GM18909 (cell line): ENCODE measurements at regions not wholly inside any gene's neighbourhood (a gene's known extent, or its start where the extent isn't known, plus 50 kb on each side); places are given as distances from the start of the nearest gene placed in this dataset.

Source experiments
- ATAC-seq: cut with Tn5 transposase; IDR thresholded peaks from one replicate; pipeline ENCODE4 v1.9.1; 2021; ENCODE audit warnings: mild to moderate bottlenecking; ENCODE audit not compliant: unreplicated experiment, poor library complexity

GRCh38 chr6:141267420-141267819, 865.3 kb upstream of the GJE1 start:
- no peak for ATAC-seq

DNA sequence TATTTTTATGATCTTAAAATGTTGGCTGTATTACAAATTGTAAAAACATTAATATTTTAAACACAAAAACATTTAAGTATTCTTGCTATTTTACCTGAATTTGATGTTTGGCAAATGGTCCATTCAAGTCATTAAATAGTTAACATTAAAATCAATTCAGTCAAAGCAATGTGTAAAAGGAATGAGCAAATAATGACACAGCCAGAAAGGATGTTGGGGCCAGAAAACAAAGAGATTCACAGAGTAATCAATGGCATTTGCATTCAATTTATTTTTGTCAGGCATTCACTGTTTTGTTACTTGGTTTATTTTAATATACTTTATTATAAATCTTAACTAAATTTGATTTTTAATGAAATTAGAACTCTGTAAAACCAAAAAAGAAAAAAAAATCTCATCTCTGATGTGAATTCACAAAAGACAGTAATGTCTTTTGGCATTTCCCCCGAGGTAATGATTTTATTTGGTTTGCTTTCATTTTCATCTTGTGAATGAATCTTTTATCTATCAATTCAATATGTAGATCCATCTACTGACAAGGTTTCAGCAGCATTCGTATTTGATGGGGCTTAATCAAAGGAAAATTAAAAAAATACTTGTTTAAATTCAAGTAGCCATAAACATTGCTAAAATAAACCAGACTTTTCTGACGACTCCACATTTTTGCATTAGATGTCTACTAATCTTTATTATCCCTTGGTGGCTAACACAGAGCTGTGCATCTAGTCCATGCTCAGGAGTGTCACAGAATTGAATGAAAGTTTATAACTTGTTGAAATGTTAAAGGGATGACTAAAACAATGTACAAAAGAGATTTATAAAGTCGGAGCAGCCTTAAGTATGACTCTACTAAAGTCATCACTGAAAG, 866.7 kb upstream of the GJE1 start:
- ATAC-seq, result no peak

GRCh38 chr6:141264101-141264500, 868.6 kb upstream of the GJE1 start:
- ATAC-seq, result no peak

GRCh38 chr6:141261672-141262060, 871.1 kb upstream of the GJE1 start:
- ATAC-seq, result no peak

- no peak for ATAC-seq
These were observed 871.6 kb upstream of the GJE1 start for GRCh38 chr6:141261016-141261671.

DNA sequence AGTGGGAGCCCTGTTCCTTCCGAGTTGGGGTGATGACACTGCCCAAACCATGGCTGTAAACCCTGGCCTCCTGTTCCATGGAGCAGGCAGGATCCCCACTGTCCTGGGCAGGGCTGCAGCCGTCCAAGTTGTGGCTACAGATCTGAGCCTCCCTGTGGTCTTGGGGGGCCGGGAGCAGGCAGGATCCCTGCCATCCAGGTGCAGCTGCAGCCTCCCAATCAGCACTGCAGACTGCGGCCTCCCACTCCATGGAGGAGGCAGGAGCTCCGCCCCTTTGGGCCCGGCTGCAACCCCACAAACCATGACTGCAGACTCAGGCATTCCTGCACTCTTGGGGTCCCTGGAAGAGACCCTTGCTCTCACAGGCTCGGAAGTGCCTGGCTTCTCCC, 872.1 kb upstream of the GJE1 start:
- ATAC-seq, result no peak

DNA sequence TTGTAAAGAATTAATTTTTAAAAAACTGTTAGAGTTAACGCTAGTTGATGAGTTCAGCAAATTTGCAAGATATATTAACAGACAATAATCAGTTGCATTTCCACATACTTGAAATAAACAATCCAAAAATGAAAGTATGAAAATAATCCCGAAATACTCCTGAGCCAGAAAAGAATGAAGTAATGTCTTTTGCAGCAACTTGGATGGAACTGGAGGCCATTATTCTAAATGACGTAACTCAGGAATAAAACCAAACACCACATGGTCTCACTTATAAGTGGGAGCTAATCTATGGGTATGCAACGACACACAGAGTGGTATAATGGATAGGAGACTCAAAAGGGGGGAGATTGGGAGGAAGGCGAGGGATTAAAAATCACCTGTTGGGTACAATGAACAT, 872.9 kb upstream of the GJE1 start:
- ATAC-seq, result no peak

- ATAC-seq, result no peak
These were observed 873.6 kb upstream of the GJE1 start for GRCh38 chr6:141259091-141259490.

DNA sequence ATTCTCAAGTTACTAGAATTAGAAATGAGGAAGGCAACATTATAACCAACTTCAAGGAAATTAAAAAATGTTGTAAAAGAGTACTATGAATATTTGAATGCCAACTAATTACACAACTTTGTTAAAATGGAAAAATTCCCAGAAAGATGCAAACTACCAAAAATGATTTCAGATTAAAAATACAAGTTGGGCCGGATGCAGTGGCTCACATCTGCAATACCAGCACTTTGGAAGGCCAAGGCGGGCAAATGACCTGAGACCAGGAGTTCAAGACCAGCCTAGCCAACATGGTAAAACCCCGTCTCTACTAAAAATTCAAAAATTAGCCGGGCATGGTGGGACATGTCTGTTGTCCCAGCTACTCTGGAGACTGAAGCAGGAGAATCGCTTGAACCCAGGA, 874.2 kb upstream of the GJE1 start:
- no peak for ATAC-seq

- ATAC-seq, result no peak
These were observed 878.4 kb upstream of the GJE1 start for GRCh38 chr6:141254336-141254735.

- no peak for ATAC-seq
These were observed 879.7 kb upstream of the GJE1 start for GRCh38 chr6:141252828-141253608.

GRCh38 chr6:141251286-141251685, 881.4 kb upstream of the GJE1 start:
- ATAC-seq, result no peak

DNA sequence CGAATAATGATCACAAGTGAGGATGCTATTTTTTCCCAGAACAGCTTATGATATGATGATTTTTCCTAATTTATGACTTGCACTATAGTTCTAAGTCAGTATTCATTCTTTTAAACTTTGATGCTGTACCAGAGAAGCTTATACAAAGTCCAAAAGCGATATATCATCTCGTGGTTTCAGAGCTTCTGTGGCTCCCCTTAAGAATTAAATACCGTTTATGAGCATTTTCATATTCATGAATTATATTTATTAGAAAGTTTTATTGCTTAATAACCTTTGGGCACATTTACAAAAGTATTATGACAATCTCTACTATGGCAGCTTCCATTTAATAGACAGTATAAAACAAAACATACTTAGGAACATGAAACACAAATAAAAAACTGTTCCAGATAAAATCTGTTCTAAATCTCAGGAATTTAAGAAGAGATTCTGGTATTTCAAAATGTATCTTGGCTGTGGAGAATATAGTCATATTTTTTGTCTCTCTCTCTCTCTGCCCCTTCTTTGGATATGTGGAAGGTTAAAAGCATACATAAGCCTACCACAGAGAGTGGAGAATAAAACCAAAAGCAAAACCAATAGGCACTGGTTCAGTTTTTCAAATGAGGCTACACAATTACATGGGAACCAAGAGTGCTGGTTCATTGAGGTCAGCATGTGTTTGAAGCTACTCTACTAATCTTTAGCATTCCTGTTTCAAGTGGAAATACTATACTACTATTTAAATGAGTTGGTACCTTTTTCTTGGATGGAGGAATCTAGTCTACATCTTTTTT, 884.5 kb upstream of the GJE1 start:
- ATAC-seq, result peak; percentile 76

DNA sequence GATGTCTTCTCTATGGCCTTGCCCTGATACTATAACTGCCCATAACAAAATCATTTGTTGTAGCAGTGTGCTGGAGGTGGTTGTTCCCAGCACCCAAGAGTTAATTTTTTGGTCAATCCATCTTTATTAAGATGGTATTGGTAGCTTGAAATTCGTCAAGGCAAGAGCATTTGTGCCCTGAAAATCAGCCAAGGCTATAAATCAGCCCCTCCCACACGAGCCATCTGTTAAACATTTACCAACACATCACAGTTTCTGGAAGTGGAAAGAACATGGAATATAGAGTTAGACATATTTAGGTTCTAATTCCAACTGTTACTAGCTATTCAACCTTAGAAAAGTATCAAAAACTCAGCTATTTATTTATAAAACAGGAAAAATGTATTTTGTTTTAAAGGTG, 888.4 kb upstream of the GJE1 start:
- ATAC-seq, result no peak

DNA sequence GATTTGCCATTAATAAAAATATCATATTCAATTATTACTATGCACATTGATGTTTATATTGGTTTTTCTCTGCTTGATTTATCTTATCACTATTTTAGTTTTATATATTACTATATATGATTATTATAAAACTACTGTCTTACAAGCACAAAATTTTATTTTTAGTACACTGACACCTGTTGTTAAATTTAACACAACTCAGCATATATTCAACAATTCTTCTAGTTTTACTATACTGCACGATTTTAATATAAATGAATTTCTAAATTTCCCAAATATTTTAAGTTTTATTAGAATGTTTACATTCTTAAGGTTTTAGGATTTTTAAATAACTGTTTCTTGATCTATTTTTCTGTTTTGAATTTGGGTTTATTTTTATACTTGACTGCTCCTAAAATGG, 889.8 kb upstream of the GJE1 start:
- ATAC-seq, result no peak

DNA sequence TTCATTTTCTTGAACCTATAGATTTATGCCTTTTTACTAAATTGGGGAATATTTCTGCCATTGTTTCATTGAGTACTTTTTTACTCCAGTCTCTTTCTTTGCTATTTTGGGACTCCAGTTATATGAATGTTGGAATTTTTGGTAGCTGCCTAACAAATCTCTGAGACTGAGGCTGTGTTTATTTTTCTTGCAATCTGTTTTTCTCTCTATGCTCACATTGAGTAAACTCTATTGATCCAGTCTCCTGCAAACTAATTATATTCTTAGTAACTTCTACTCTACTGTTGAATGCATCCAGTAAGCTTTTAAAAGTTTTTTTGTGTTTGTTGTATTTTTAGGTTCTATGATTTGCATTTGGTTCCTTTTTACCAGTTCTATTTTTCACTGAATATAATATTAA, 903.4 kb upstream of the GJE1 start:
- ATAC-seq, result no peak

DNA sequence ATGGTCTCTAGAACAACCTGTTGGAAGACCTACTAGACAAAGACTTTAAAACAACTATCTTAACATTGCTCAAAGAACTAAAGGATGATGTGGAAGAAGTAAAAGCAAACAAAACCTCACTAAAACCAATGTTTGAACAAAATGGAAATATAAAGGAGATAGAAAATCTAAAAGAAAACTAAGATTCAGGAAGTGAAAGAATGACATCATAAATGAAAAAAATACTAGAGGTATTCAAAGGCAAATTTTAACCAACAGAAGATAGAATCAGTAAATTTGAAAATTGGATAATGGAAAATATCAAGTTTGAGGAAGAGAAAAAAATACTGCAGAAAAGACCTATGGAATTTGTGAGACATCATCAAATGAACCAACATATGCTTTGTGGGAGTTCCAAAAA, 914.1 kb upstream of the GJE1 start:
- ATAC-seq, result no peak

DNA sequence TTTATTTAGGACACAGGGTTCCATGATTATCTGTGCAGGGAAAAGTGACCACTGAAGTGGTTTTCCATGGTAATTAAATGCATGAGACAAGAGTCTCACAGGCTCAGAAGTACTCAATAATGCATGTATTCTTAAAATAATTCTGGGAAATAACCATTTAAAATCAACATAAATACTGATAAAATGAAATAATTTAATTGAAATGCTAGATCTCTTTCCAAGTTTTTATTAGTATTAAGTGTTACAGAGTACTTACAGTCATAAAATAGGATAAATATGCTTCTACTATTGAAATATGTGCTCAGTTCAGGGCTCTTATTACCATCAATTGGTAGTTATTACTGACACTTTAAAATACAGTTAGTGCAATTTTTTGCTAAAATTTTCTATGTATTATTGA, 916.0 kb upstream of the GJE1 start:
- ATAC-seq, result no peak

- no peak for ATAC-seq
These were observed 920.4 kb upstream of the GJE1 start for GRCh38 chr6:141212296-141212695.

- no peak for ATAC-seq
These were observed 920.9 kb upstream of the GJE1 start for GRCh38 chr6:141211845-141212244.
